DND-41 (cell line): ENCODE measurements at regions not wholly inside any gene's neighbourhood (a gene's known extent, or its start where the extent isn't known, plus 50 kb on each side); places are given as distances from the start of the nearest gene placed in this dataset.

ENCODE experiments used
- ATAC-seq: fragments of 200-7000 bp; cut with Tn5 transposase; 3 replicates; pipeline ENCODE4 v1.9.1; 2021; ENCODE audit warnings: low read depth; ENCODE audit not compliant: insufficient read depth
- DNase-seq: peaks from one replicate; pipeline ENCODE4 v3.0.0-alpha.2; 2020
- H2AFZ ChIP-seq: 2 replicates; pipeline ENCODE4 v1.6.0; 2012; ENCODE audit warnings: low read depth, low read length
- H3K27ac ChIP-seq: 2 replicates; pipeline ENCODE4 v1.5.1; 2012; ENCODE audit warnings: low read length, inconsistent platforms
- H3K27me3 ChIP-seq: fragments of 200-600 bp; sonication (generic); 2 replicates; pipeline ENCODE4 v1.6.0; 2012; ENCODE audit warnings: low read length, mild to moderate bottlenecking, inconsistent platforms; ENCODE audit not compliant: insufficient read depth, poor library complexity
- H3K36me3 ChIP-seq: 2 replicates; pipeline ENCODE4 v1.5.1; 2012; ENCODE audit warnings: low read length, inconsistent platforms; ENCODE audit not compliant: insufficient read depth
- H3K4me1 ChIP-seq: 2 replicates; pipeline ENCODE4 v1.5.1; 2012; ENCODE audit warnings: mild to moderate bottlenecking, low read length; ENCODE audit not compliant: insufficient read depth
- H3K4me2 ChIP-seq: 2 replicates; pipeline ENCODE4 v1.6.0; 2012; ENCODE audit warnings: mild to moderate bottlenecking, moderate library complexity, low read length, inconsistent platforms; ENCODE audit not compliant: insufficient read depth
- H3K4me3 ChIP-seq, 2 experiments: fragments of 200-600 bp in 1 of 2; shearing (Covaris generic) in 1 of 2; 2 replicates each; pipeline ENCODE4 v1.5.1; 2012 to 2016; ENCODE audit warnings: inconsistent platforms in 2 of 2, low read length in 2 of 2, mild to moderate bottlenecking in 2 of 2, low read depth in 1 of 2, moderate library complexity in 1 of 2
- H3K79me2 ChIP-seq: 2 replicates; pipeline ENCODE4 v1.6.0; 2012; ENCODE audit warnings: low read length, inconsistent platforms; ENCODE audit not compliant: insufficient read depth
- H3K9ac ChIP-seq: 2 replicates; pipeline ENCODE4 v1.6.0; 2012; ENCODE audit warnings: low read depth, mild to moderate bottlenecking, inconsistent platforms, low read length, moderate library complexity
- H3K9me3 ChIP-seq: 2 replicates; pipeline ENCODE4 v1.5.1; 2012; ENCODE audit warnings: low read length, moderate library complexity, mild to moderate bottlenecking, inconsistent platforms; ENCODE audit not compliant: insufficient read depth, severe bottlenecking
- H4K20me1 ChIP-seq: 2 replicates; pipeline ENCODE4 v1.6.0; 2012; ENCODE audit warnings: low read length; ENCODE audit not compliant: insufficient read depth
- CTCF ChIP-seq: IDR thresholded peaks from 2 replicates; pipeline ENCODE4 v1.5.1; 2012; ENCODE audit warnings: borderline replicate concordance, low read length, moderate library complexity, mild to moderate bottlenecking; ENCODE audit not compliant: poor library complexity, severe bottlenecking; ENCODE audit errors: extremely low read depth
- EZH2 ChIP-seq: IDR thresholded peaks from 3 replicates; pipeline ENCODE4 v1.6.1; 2012; ENCODE audit warnings: borderline replicate concordance, low read depth, mild to moderate bottlenecking, moderate library complexity, low read length, inconsistent platforms; ENCODE audit not compliant: severe bottlenecking

- Histone ChIP-seq H2AFZ (no peak overlapping the region), H3K36me3 (no peaks in the 10 kb centered on the region), H3K27me3 (no peaks in the 10 kb centered on the region), H3K79me2 (no peaks in the 10 kb centered on the region), H3K9me3 (no peaks in the 10 kb centered on the region), H3K9ac (no peak overlapping the region), H4K20me1 (no peaks in the 10 kb centered on the region), H3K4me3 (no peak overlapping the region), H3K4me1 (no peaks in the 10 kb centered on the region), H3K4me2 (no peak overlapping the region), H3K27ac (no peak overlapping the region)
- ATAC-seq (no peak), DNase-seq (no peak)
- TF ChIP-seq EZH2 (no peak), CTCF (no peak)
Measured at GRCh38 chr5:91839233-91839632, 456.1 kb upstream of the ARRDC3 start.

DNA sequence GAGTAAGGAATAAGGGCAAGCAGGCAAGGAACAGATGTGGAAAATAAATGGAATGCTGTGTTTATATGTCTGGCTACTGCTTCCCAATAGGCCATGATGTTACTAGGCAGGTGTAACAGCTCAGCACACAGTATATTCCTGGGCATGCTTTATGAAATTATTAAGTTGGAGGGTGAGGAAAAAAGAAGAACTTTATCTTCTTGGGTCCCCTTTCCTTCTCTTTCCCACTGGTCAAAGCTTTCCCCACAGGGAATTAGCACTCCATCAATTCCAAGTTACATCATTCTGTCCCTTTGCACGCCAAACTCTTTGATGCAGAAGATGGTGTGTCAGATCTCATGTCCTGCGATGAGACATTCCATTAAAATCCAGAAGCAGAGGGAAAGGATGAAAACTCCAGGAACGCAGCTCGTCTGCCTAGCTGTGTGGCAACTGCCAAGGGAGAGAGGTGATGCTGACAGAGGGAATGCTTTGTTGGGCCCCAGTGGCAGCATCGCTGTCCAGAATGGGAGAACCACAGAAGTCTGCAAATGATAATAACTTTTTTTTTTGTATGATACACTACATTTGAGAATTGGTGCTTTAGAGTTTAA lies 447.3 kb upstream of the ARRDC3 start:
- Histone ChIP-seq H3K27me3 (no peaks in the 10 kb centered on the region), H3K36me3 (no peaks in the 10 kb centered on the region), H3K4me2 (no peak overlapping the region), H3K4me1 (no peaks in the 10 kb centered on the region), H2AFZ (no peak overlapping the region), H3K9me3 (no peaks in the 10 kb centered on the region), H4K20me1 (no peaks in the 10 kb centered on the region), H3K27ac (no peak overlapping the region), H3K9ac (no peak overlapping the region), H3K79me2 (no peaks in the 10 kb centered on the region), H3K4me3 (no peak overlapping the region)
- DNase-seq (no peak), ATAC-seq (no peak)
- TF ChIP-seq EZH2: no peak
- TF ChIP-seq CTCF: no peak

DNA sequence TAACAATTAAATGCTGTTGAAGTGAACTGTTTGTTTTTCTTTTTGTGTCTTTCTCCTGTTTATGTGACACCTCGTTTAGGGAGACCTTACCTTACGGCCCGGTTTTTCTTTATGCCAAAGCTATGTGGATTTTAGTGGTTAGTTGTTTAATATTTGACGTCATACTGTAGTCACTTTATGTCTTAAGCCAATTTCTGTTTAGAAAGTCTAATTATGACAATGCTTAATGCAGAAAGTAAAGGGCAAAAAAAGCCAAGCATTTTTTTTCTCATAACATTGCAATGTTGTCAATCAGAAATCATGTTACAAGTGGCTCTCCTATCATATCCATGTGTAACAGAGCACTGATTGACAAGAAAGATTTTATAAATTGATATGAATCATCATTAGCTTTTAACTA lies 442.5 kb upstream of the ARRDC3 start:
- H3K79me2 ChIP-seq: no peaks in the 10 kb centered on the region
- no peak for DNase-seq
- no peaks in the 10 kb centered on the region for H3K4me1 ChIP-seq
- no peaks in the 10 kb centered on the region for H3K36me3 ChIP-seq
- H2AFZ ChIP-seq: no peak overlapping the region
- no peaks in the 10 kb centered on the region for H4K20me1 ChIP-seq
- H3K27ac ChIP-seq: no peak overlapping the region
- H3K9me3 ChIP-seq: no peaks in the 10 kb centered on the region
- TF ChIP-seq EZH2 (no peak), CTCF (no peak)
- H3K9ac ChIP-seq: no peak overlapping the region
- ATAC-seq: no peak
- H3K4me3 ChIP-seq: no peak overlapping the region
- no peak overlapping the region for H3K4me2 ChIP-seq
- H3K27me3 ChIP-seq: no peaks in the 10 kb centered on the region

DNA sequence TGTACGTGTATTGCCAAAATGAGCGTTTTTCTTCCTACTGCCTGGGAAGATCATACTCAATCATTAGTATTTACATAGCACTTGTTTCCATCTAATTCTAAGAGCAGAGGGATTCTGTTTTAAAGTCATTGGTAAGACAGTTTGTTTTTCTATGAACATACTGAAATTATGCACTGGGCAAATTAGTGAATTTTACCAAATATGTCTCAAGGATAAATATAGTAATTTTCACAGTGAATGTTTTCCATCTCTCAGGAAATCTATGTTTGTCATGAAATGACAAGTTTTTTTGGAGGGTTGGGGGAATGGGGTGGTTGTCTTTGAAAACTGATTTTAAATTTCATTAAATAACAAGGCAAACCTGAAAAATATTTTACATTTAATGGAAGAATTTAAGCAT lies 441.3 kb upstream of the ARRDC3 start:
- Histone ChIP-seq H3K4me2 (no peak overlapping the region), H3K79me2 (no peaks in the 10 kb centered on the region), H4K20me1 (no peaks in the 10 kb centered on the region), H3K27me3 (no peaks in the 10 kb centered on the region), H2AFZ (no peak overlapping the region), H3K36me3 (no peaks in the 10 kb centered on the region), H3K4me3 (no peak overlapping the region), H3K9me3 (no peaks in the 10 kb centered on the region), H3K9ac (no peak overlapping the region), H3K4me1 (no peaks in the 10 kb centered on the region), H3K27ac (no peak overlapping the region)
- DNase-seq: no peak
- ATAC-seq: no peak
- TF ChIP-seq EZH2 (no peak), CTCF (no peak)
